ENCODE measurements at regions not wholly inside any gene's neighbourhood (a gene's known extent, or its start where the extent isn't known, plus 50 kb on each side); places are given as distances from the start of the nearest gene placed in this dataset.
A peak's percentile ranks its signal among the peaks of the same experiment; 100 is the strongest.

DNA sequence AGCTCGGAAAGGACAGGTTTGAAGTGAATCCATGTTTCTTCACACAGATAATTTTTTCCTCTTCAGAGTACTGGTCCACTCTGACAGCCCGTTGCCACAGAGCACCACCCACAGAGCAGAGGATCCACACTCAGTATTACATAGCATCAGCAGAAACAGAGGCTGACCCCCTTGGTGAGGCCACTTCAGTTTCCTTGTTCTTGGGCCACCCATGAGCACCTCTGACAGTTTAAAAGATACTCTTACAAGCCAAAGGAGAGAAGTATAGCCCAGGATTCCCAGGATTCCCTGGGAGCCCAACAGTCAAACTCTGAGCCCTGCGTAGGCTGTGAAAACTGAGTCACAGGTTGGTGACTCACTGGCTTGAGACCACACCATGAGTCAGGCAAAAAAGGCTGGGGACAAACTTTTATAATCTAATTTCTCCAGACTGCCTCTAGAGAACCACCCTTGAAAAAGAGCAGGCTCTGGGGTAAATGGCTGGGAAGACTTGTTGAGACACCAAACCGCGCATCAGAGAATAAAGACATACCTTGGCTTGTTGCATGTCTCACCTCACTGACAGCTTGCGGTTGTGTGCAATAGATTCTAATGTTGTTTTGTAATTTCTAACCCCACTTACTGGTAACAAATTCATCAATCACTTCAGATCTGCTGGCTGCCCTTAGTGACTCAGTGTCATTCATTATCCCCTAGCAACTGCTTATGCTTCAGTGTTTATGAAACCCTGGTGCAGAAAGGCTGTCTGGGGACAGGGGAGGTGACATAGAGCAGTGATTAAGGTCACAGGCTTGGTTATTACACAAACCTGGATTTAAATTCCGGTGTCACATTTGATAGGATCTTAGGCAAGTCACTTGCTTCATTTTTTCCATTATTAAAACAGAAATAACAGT, 56.9 kb upstream of the PRSS23 start:
- DNase-seq (ENCODE audit: low read depth) = peak; percentile 100
- TF ChIP-seq, protein P1, sequence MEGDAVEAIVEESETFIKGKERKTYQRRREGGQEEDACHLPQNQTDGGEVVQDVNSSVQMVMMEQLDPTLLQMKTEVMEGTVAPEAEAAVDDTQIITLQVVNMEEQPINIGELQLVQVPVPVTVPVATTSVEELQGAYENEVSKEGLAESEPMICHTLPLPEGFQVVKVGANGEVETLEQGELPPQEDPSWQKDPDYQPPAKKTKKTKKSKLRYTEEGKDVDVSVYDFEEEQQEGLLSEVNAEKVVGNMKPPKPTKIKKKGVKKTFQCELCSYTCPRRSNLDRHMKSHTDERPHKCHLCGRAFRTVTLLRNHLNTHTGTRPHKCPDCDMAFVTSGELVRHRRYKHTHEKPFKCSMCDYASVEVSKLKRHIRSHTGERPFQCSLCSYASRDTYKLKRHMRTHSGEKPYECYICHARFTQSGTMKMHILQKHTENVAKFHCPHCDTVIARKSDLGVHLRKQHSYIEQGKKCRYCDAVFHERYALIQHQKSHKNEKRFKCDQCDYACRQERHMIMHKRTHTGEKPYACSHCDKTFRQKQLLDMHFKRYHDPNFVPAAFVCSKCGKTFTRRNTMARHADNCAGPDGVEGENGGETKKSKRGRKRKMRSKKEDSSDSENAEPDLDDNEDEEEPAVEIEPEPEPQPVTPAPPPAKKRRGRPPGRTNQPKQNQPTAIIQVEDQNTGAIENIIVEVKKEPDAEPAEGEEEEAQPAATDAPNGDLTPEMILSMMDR (conservative IDR thresholded peaks at IDR 0.05; ENCODE audit: control insufficient read depth, insufficient read depth, low read depth, low read length) = peak; percentile 4
- no peak overlapping the region for H3K4me3 ChIP-seq (ENCODE audit: control insufficient read depth, low read depth, low read length)

DNA sequence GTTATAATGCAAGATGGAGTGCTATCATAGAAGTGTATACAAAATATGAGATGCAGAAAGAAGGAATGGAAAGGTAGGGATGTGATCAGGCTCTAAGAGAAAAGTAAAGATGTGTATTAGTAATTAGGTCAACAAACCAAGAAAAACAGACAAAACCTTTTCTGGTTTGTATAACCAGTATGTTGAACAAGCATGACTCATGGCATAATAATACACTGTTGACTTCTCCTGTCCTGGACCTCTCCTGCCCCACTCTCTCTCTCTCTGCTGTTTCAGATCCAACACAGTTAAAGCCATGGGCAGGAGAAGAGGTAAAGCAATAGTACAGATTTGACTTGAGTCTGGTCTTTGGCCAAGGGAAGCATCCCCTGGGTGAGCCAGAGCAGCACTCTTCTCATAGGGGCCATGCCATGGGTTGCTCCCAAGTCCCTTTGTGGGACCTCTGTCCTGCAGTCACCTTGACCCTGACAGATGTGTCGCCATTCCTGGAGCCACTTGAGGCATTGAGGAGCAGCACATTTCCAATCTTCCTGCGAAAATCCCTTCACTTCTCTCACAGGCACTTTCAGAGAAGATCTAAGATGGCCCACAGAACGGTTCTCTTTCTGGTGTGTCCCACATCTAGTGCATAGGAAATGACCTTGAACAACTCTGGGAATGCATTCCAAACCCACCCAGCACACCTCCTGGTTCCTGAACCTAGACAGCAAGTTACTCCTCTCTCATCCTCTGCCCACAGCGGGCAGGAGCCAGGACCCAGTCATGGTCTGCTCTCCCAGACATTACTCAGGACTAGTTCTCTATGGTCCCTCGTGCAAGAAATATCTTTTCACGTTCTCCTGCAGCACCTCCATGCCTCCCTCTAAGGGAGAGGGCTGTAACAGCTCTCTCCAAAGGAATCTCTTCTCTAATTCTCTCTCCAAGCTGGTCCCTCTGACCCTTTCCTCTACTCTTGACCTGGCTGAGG, 58.2 kb upstream of the PRSS23 start:
- peak; percentile 94 for DNase-seq (ENCODE audit: low read depth)
- TF ChIP-seq, protein P1 (conservative IDR thresholded peaks at IDR 0.05; ENCODE audit: control insufficient read depth, insufficient read depth, low read depth, low read length) = no peak
- H3K4me3 ChIP-seq (ENCODE audit: control insufficient read depth, low read depth, low read length) = no peak overlapping the region

- no peak overlapping the region for H3K4me3 ChIP-seq (ENCODE audit: control insufficient read depth, low read depth, low read length)
- TF ChIP-seq, protein P1 (conservative IDR thresholded peaks at IDR 0.05; ENCODE audit: control insufficient read depth, insufficient read depth, low read depth, low read length) = no peak
- DNase-seq (ENCODE audit: low read depth) = no peak
Measured at GRCh38 chr11:86741484-86741835, 58.9 kb upstream of the PRSS23 start.

- DNase-seq (ENCODE audit: low read depth) = peak; percentile 97
- TF ChIP-seq, protein P1 (conservative IDR thresholded peaks at IDR 0.05; ENCODE audit: control insufficient read depth, insufficient read depth, low read depth, low read length) = no peak
- H3K4me3 ChIP-seq (ENCODE audit: control insufficient read depth, low read depth, low read length) = no peak overlapping the region
Measured at GRCh38 chr11:86740628-86741483, 59.5 kb upstream of the PRSS23 start.

GRCh38 chr11:86738568-86738967, 61.8 kb upstream of the PRSS23 start:
- no peak overlapping the region for H3K4me3 ChIP-seq (ENCODE audit: control insufficient read depth, low read depth, low read length)
- TF ChIP-seq, protein P1 (conservative IDR thresholded peaks at IDR 0.05; ENCODE audit: control insufficient read depth, insufficient read depth, low read depth, low read length) = no peak
- no peak for DNase-seq (ENCODE audit: low read depth)

DNA sequence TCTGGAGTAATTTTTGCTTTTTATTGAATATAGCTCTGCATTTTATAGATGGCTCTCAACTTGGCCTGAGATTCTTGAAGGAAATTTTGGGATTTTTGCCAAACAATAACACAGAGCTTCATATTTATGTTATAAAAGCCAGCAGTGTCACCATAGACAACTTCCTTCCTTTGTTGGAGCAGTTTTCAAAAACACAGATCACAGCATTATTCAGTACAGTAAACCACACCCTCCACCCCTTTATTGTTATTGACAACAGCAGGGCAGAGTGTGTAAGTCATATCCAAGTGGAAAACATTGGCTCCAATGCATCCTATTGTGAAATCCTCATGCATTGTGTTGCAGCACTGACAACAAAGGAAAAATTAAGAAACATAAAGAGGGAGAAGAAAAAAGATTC, 62.6 kb upstream of the PRSS23 start:
- TF ChIP-seq, protein P1 (conservative IDR thresholded peaks at IDR 0.05; ENCODE audit: control insufficient read depth, insufficient read depth, low read depth, low read length) = no peak
- DNase-seq (ENCODE audit: low read depth) = peak; percentile 83
- H3K4me3 ChIP-seq (ENCODE audit: control insufficient read depth, low read depth, low read length) = no peak overlapping the region
